HG02943 (cell line): ENCODE measurements at regions not wholly inside any gene's neighbourhood (a gene's known extent, or its start where the extent isn't known, plus 50 kb on each side); places are given as distances from the start of the nearest gene placed in this dataset.
A peak's percentile ranks its signal among the peaks of the same experiment; 100 is the strongest.

Experiments used
- ATAC-seq: cut with Tn5 transposase; IDR thresholded peaks from one replicate; pipeline ENCODE4 v1.9.1; 2021; ENCODE audit warnings: mild to moderate bottlenecking, low read depth, moderate library complexity; ENCODE audit not compliant: unreplicated experiment

GRCh38 chr1:232486006-232486405, 143.9 kb downstream of the SIPA1L2 start:
- no peak for ATAC-seq

DNA sequence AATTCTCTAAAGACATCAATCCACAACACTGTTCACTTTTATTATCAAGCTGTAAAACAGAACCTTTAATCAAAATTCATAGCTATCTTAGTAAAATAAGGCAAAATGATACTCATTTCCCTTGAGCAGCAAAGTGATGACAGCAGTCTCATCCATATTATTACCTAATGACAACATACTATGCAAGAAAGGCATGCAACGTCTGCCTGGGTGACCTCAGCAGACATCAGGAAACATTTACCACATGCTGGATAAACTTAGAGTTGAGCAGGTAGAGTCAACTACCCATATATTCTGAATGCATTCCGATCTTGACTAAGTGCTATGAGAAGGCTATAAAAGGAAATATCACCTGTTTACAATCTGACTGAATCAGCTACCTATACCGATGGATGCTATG, 145.1 kb downstream of the SIPA1L2 start:
- no peak for ATAC-seq

- no peak for ATAC-seq
Observed at GRCh38 chr1:232483826-232484225, 146.1 kb downstream of the SIPA1L2 start.

DNA sequence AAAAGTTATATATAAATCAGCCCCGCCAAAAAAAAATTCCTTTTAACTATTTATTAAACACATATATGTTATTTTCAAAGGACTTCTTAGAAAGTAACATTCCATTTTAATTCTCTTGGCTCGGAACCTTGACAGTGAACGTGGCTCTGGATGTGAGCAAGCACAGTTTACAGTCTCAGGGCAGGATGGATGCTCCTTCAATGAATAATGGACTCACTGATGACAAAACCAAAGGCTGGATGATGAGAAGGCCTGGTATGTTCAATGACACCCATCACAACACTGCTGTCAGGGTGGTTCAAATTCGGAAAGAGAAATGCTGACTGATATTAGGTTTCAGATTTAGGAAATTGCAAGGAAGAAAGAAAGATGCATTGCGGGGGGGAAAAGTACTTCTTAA, 148.8 kb downstream of the SIPA1L2 start:
- ATAC-seq: no peak

GRCh38 chr1:232477728-232478127, 152.2 kb downstream of the SIPA1L2 start:
- no peak for ATAC-seq

DNA sequence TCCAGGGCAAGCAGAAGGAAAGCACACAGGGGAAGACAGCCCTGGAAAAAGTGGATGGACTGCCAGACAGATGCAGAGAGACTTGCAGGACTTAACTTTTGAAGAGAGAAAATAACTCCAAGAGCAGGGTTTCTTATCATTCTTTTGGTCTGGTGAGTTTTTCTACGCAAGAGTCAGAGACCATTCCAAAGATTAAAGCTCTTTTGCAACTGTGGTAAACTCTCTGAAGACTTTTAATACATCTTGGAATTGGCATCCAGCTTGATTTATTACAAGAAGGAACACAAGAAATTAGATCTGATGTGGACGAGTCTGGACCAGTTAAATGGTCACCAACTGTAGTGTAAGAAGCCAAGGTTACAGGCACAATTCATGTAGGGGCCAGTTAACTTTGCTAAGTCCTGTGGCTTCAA, 153.4 kb downstream of the SIPA1L2 start:
- ATAC-seq: no peak

DNA sequence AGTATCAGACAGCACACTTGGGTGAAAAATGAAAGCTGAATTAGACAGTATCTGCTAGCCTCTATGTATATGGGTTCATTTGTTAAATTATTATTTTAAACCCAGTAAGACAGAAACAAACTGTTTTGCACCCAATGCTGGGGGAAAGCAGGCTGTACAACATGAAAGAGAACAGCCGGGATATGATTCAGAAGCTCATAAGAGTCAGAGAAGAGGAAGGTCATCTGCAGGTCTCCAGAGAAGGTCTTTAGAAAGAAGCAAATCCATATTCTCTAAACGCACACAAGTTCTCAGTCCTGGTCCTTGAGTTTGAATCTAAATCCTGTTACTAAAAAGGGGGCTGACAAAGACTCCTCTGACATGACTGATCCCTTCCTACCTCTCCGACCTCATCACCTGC, 155.1 kb downstream of the SIPA1L2 start:
- ATAC-seq: no peak

GRCh38 chr1:232473900-232474299, 156.0 kb downstream of the SIPA1L2 start:
- ATAC-seq: no peak

- ATAC-seq: no peak
Observed at GRCh38 chr1:232473324-232473723, 156.6 kb downstream of the SIPA1L2 start.

GRCh38 chr1:232472485-232473041, 157.4 kb downstream of the SIPA1L2 start:
- ATAC-seq: no peak

- no peak for ATAC-seq
Observed at GRCh38 chr1:232471250-232471649, 158.7 kb downstream of the SIPA1L2 start.

- ATAC-seq: no peak
Observed at GRCh38 chr1:232470711-232471110, 159.2 kb downstream of the SIPA1L2 start.

DNA sequence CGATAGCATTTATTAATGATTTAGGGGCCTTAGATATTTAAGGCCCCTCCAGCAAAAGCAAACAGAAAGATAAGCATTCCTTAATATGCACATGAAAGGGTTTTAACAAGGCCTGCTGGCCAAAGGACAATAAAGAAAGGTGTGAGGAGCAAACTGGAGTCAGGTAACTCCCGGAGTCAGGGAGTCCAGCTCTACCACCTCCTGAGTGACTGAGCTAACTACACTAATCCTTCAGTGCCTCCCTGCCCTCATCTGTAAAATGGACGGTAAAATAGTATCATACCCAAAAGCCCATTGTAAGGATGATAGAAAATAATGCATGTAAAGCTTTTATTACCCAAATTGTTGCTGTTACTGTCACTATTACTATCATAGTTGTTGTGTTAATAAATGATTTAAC, 161.7 kb downstream of the SIPA1L2 start:
- ATAC-seq: no peak

DNA sequence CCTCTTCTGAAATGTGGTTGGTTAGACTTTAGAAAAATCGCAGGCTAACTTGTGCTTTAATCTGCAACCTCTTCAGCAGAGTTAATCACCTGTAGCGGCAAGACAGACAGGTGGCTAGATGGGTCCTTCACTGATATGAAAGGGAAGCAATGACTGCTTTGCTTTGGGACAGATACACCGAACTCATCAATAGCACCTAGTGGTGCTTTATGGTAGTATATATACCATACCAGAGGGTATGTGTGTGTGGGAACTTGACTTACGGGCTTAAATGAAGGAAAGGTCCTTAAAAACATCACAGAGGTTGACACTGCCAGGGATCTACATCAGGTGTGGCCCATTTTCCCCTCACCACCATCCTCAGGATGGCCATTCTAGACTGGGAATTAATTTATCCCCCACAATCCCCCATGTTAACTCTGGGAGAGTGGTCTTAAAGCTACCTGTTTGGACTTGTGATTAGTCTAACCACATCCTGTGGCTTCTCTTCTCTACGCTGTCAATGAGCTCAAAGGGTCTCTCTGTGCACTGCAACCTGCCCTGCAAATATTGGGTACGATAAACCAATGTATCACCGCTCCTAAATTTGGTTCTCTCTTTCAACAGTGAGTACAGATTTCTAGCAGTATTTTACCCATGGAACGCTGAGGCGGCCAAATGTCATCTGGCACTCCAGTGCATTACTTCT, 162.7 kb downstream of the SIPA1L2 start:
- no peak for ATAC-seq

DNA sequence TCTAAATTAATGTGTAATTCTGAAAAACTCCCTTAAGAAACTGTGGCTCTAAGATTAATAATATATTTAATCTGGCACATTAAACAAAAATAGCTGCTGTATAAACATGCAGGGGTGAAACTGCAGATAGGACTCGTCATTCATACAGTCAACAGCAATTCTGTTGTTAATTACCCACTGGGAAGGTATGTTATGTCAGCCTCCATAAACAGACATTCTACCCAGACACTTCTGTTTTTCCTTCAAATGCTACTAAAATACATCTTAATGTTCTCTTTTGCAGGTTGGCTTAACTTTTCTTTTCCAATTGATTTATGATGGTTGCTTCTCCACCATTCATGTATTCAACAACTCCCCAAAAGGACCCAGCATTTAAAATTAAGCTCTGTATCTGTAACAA, 165.6 kb downstream of the SIPA1L2 start:
- no peak for ATAC-seq

- ATAC-seq: no peak
Observed at GRCh38 chr1:232463225-232463624, 166.7 kb downstream of the SIPA1L2 start.

DNA sequence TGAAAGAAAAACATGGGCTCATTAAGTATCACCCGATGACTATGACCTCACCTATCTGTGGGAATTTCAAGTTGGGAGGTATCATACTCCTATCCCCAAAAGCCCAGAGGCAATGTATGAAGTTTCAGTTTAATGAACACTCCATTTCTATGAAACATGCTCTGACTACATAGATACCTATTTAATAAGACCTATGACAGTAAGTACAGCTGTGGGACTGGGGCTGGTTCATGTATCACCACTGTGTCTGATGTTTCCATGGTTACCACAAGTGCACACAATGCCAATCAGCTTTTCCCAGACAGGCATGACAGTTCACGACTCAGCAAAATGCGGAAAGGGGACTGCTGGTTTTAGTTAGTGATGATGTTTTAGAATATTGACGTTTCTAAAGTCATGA, 167.7 kb downstream of the SIPA1L2 start:
- no peak for ATAC-seq

- ATAC-seq: no peak
Observed at GRCh38 chr1:232459826-232460225, 170.1 kb downstream of the SIPA1L2 start.

DNA sequence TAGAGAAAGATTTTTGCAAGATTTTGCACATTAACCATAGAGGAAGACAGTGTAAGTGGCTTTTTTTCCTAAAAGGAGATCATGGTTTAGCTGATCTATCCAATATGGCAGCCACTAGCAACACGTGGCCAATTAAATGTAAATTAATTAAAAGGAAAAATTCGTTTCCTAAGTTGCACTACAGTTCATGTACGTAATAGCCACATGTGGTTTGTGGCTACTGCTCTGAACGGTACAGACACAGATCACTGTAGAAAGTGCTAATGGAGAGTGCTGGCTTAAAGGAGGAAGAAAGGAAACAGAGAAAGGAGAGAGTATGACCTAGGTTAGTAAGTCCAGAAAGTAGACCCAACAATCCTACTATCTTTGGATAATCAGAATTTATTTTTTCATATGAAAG, 170.8 kb downstream of the SIPA1L2 start:
- ATAC-seq: no peak

DNA sequence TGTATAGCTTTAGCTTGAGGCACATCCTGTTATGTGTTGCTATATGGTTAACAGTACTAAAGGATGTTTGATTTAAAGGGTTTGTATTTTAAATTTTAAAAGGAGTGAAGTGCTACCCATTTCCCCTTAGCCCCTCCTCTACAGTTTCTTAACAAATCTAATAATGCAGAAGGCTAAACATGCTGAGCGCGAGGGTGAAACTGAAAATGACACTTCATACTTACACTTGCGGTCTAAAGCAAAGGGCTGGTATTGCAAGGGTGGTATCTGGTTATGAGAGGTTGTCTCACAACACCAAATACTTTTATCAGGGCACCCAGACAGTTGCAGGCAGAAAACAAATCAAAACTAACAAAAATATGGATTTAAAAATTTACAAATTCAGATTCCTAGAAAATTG, 172.3 kb downstream of the SIPA1L2 start:
- peak; percentile 99 for ATAC-seq

DNA sequence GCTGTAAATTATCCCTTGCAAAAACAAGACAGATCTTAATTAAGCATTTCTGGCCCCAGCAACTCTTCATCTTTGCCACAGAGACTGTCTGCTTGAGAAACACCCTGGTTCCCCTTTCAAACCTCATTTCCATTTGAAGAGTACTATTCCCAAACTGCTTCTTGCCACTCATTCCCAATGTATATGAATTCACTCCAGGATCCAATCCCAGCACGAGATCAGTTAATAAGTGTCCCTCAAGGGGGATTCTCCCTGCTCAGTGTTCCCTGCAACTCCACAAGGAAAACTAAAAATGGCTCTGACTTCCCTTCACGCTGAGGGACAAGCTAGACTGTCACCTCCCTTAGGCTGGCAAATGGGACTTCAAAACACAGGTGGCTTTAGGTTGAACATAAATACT, 173.2 kb downstream of the SIPA1L2 start:
- ATAC-seq: no peak

GRCh38 chr1:232454227-232454886, 175.6 kb downstream of the SIPA1L2 start:
- no peak for ATAC-seq
